Lower lobe of right lung (tissue), 2 donors: ENCODE measurements at regions not wholly inside any gene's neighbourhood (a gene's known extent, or its start where the extent isn't known, plus 50 kb on each side); places are given as distances from the start of the nearest gene placed in this dataset.
"Not testable (repeated sequence)": the region's sequence is repeated elsewhere in the genome, so short reads cannot be mapped to it uniquely, and the experiment has no call there.

ENCODE experiments used
- ATAC-seq, 2 donors: fragments of 200-7000 bp; cut with Tn5 transposase; one replicate each; pipeline ENCODE4 v1.9.1; 2020 to 2022; ENCODE audit warnings: mild to moderate bottlenecking in 2 of 2, moderate library complexity in 2 of 2
- DNase-seq: peaks from one replicate; pipeline ENCODE4 v3.0.0-alpha.2; 2020
- H3K27ac ChIP-seq: fragments of 200-600 bp; one replicate; pipeline ENCODE4 v1.8.0; 2022
- H3K27me3 ChIP-seq: fragments of 200-600 bp; one replicate; pipeline ENCODE4 v1.8.0; 2022; ENCODE audit warnings: low read depth
- H3K36me3 ChIP-seq: fragments of 200-600 bp; one replicate; pipeline ENCODE4 v1.8.0; 2022; ENCODE audit warnings: mild to moderate bottlenecking
- H3K4me1 ChIP-seq: fragments of 200-600 bp; one replicate; pipeline ENCODE4 v1.8.0; 2022
- H3K4me3 ChIP-seq: fragments of 200-600 bp; one replicate; pipeline ENCODE4 v1.8.0; 2022; ENCODE audit warnings: mild to moderate bottlenecking
- H3K9me3 ChIP-seq: fragments of 200-600 bp; one replicate; pipeline ENCODE4 v1.8.0; 2022
- intact Hi-C: fragments of 100-400 bp; cut with DNase I; formaldehyde crosslinking; loops from one replicate; pipeline ENCODE4 v1.11.0; 2022
- TF ChIP-seq, protein P1 (sequence below): fragments of 200-600 bp; IDR thresholded peaks from one replicate; pipeline ENCODE4 v1.8.0; 2022; ENCODE audit warnings: antibody characterized with exemption, mild to moderate bottlenecking
- donor health status: DM: no; HTN: yes; CAD: no; lungs with severe emphysema.

DNA sequence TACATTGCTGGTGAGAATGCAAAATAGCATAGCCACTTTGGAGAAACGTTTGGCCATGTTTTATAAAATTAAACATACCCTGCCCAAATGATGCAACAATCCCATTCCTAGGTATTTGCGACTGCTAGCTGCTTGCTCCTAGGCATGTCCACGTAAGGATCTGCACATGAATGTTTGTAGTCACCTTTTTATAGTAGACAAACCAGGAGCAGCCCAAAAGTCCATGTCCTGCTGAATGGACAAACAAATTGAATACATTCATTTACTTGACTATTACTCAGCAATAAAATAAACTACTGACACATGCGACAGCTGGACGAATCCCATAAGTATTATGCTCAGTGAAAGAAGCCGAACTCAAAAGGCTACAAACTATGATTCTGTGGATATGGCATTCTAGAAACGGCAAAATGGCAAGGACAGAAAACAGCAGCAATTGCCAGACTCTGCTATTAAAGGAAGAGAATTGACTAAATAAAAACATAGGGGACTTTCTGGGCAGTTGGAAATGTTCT, 161.9 kb upstream of the GALNT2 start:
- no peak overlapping the region for H3K4me3 ChIP-seq
- H3K27me3 ChIP-seq, result no peaks in the 10 kb centered on the region
- ATAC-seq (no peak), DNase-seq (no peak)
- H3K27ac ChIP-seq, result no peak overlapping the region
- H3K4me1 ChIP-seq, result no peaks in the 10 kb centered on the region
- no peaks in the 10 kb centered on the region for H3K36me3 ChIP-seq
- no peaks in the 10 kb centered on the region for H3K9me3 ChIP-seq
- TF ChIP-seq, protein P1, sequence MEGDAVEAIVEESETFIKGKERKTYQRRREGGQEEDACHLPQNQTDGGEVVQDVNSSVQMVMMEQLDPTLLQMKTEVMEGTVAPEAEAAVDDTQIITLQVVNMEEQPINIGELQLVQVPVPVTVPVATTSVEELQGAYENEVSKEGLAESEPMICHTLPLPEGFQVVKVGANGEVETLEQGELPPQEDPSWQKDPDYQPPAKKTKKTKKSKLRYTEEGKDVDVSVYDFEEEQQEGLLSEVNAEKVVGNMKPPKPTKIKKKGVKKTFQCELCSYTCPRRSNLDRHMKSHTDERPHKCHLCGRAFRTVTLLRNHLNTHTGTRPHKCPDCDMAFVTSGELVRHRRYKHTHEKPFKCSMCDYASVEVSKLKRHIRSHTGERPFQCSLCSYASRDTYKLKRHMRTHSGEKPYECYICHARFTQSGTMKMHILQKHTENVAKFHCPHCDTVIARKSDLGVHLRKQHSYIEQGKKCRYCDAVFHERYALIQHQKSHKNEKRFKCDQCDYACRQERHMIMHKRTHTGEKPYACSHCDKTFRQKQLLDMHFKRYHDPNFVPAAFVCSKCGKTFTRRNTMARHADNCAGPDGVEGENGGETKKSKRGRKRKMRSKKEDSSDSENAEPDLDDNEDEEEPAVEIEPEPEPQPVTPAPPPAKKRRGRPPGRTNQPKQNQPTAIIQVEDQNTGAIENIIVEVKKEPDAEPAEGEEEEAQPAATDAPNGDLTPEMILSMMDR, result no peak
- intact Hi-C loops, result no loop called here

DNA sequence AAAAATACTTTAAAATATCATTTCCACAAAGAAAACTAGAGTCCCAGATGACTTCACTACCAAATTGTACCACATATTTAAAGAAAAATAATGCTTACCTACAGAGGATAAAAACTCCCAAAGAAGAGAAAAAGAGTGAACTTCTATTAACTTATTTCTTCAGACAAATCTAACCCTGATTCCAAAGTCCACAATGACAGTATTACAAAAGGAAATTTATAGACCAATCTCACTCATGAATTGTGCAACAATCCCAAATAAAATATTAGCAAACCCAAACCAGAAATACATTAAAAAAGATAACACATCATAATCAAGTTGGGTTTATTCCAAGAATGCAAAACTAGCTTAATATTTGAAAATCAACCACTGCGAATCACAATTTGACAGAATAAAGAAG, 161.4 kb upstream of the GALNT2 start:
- no peak overlapping the region for H3K4me3 ChIP-seq
- H3K36me3 ChIP-seq, result no peaks in the 10 kb centered on the region
- H3K27ac ChIP-seq, result no peak overlapping the region
- DNase-seq (no peak), ATAC-seq (no peak)
- intact Hi-C loops, result no loop called here
- H3K4me1 ChIP-seq, result no peaks in the 10 kb centered on the region
- TF ChIP-seq, protein P1, result no peak
- H3K27me3 ChIP-seq, result no peaks in the 10 kb centered on the region
- H3K9me3 ChIP-seq, result no peaks in the 10 kb centered on the region

DNA sequence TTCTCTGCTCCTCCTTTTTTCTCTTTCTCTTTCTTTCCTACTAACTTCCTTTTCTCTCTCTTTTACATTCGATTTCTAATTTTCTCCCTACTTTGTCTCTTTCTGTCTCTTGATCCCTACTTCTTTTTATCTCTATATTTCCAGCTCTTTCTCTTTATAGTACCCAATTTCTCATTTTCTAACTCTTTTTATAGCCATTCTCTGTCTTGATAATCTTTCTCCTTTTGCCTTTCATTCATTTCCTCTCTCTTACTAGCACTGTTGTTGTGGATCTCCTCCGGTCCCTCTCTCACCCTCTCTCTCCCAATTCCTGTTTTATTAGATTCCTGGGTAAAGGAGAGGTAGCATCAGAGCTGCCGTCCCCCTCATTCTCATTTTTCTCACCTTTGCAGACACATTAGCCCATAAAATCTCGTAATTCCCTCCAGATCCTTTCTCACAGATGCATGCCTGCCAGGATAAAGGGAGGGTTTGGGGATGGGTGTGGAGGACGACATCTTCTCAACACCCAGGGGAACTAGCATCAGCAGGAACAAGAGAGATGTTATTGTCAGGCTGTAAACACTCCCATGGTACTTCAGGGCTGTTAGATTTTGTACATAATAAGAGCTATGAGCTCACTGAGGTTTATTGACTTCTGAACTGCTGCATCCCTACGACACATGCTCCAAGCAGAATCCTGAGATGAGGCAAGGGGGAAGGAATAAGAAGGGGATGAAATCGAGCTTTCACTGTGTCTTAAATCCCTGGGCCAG, 159.0 kb upstream of the GALNT2 start:
- intact Hi-C loops, result no loop called here
- H3K4me3 ChIP-seq, result no peak overlapping the region
- H3K36me3 ChIP-seq, result no peaks in the 10 kb centered on the region
- peaks cover 4% of the 10 kb centered on the region for H3K27me3 ChIP-seq
- DNase-seq (no peak), ATAC-seq (no peak)
- no peaks in the 10 kb centered on the region for H3K9me3 ChIP-seq
- H3K27ac ChIP-seq, result no peak overlapping the region
- H3K4me1 ChIP-seq, result no peaks in the 10 kb centered on the region
- TF ChIP-seq, protein P1, result no peak

DNA sequence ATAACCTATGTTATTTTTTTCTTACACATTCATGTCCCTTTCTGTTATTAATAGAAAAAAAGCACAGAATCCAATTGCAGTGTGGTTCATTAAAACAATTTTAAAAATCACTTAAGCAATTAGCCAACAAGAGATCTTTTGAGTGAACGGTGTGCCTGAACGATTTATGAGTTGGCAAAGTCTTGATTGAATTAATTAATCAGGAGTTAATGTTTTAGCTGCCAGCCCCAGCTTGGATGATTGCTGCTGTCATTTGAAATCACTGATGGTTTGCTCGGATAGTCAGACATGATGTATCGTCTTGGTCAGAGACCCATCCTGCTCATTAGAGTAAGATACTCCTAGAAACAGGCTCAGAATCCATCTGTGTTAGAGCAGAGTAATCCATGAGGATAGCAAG, 158.3 kb upstream of the GALNT2 start:
- TF ChIP-seq, protein P1, result no peak
- Histone ChIP-seq H3K27me3 (peaks cover 4% of the 10 kb centered on the region), H3K9me3 (no peaks in the 10 kb centered on the region), H3K4me1 (no peaks in the 10 kb centered on the region), H3K4me3 (no peak overlapping the region), H3K27ac (no peak overlapping the region), H3K36me3 (no peaks in the 10 kb centered on the region)
- no peak for ATAC-seq
- intact Hi-C loops, result no loop called here
- DNase-seq, result no peak

DNA sequence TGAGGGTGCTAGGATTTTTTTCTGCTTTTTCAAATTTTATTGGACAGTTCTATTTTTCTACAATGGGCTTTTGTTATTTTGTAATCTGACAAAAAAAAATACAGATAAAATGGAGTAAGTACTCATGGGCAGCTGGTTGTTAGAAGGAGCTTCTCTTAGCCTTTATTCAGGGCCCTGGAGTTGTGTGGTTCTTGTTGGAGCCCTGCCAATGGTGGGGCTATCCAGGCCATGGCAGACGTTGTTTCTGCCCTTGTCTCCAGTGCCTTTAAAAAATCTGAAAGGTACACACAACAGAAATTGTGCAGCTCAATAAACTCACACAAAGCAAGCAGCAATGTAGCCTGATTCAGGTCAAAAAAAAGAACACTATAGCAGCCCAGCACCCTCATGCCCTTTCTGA, 153.5 kb upstream of the GALNT2 start:
- intact Hi-C loops, result no loop called here

DNA sequence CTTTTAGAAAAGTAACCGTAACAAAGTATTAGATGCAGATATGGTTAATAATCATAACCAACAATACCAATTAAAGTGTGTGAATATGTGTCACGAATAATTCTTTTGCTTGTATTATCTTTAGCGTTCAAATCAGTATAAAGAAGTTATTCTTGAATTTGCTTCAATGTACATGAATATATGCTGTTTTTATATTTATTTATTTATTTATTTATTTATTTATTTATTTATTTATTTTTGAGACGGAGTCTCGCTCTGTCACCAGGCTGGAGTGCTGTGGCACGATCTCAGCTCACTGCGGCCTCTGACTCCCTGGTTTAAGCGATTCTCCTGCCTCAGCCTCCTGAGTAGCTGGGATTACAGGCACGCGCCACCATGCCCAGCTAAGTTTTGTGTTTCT, 147.6 kb upstream of the GALNT2 start:
- ATAC-seq, H3K36me3 ChIP-seq, DNase-seq, H3K27me3 ChIP-seq, intact Hi-C loops, H3K9me3 ChIP-seq, H3K4me3 ChIP-seq, H3K27ac ChIP-seq, H3K4me1 ChIP-seq: not testable (repeated sequence)

More for the DNA sequence above, 153.5 kb upstream of the GALNT2 start:
- Histone ChIP-seq H3K27ac (no peak overlapping the region), H3K27me3 (peaks cover 4% of the 10 kb centered on the region), H3K4me1 (no peaks in the 10 kb centered on the region), H3K9me3 (no peaks in the 10 kb centered on the region), H3K36me3 (no peaks in the 10 kb centered on the region), H3K4me3 (no peak overlapping the region)
- TF ChIP-seq, protein P1, result no peak
- DNase-seq (no peak), ATAC-seq (no peak)
